HG03460 (cell line): ENCODE measurements at regions not wholly inside any gene's neighbourhood (a gene's known extent, or its start where the extent isn't known, plus 50 kb on each side); places are given as distances from the start of the nearest gene placed in this dataset.
A peak's percentile ranks its signal among the peaks of the same experiment; 100 is the strongest.
"Not testable (repeated sequence)": the region's sequence is repeated elsewhere in the genome, so short reads cannot be mapped to it uniquely, and the experiment has no call there.

Experiments used
- ATAC-seq: cut with Tn5 transposase; IDR thresholded peaks from one replicate; pipeline ENCODE4 v1.9.1; 2021; ENCODE audit not compliant: unreplicated experiment

DNA sequence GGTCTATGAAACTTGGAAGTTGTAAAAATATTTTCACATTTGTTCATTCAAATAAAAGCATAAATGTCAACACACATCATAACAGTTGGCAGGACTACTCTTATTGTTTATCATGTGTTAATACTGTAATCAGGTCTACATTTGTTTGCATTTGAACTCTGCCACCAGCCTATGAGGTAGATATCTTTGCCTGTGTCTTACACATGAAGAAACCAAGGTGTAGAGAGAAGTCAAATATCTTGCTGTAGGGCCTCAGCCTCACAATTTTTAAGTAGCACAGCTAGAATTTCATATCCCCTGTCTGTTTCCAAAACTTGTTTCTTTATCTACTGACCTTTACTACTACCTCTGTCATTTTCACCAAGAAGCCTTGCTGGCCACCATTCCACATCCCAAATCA, 161.9 kb downstream of the ZIC4 start:
- ATAC-seq, result no peak

GRCh38 chr3:147240581-147240980, 165.8 kb downstream of the ZIC4 start:
- no peak for ATAC-seq

GRCh38 chr3:147237991-147238390, 168.4 kb downstream of the ZIC4 start:
- no peak for ATAC-seq

GRCh38 chr3:147231980-147232379, 174.4 kb downstream of the ZIC4 start:
- ATAC-seq, result not testable (repeated sequence)

DNA sequence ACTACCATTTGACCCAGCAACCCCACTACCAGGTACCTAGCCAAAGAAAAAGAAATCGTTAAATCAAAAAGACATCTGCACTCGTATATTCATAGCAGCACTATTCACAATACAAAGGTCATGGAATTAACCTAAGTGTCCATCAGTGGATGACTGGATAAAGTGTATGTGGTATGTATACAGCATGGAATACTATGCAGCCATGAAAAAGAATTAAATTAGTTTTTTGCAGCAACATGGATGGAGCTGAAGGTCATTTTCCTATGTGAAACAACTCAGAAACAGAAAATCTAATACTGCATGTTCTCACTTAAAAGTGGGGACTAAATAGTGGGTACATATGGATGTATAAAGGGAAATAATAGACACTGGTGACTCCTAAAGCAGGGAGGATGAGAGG, 175.2 kb downstream of the ZIC4 start:
- no peak for ATAC-seq

DNA sequence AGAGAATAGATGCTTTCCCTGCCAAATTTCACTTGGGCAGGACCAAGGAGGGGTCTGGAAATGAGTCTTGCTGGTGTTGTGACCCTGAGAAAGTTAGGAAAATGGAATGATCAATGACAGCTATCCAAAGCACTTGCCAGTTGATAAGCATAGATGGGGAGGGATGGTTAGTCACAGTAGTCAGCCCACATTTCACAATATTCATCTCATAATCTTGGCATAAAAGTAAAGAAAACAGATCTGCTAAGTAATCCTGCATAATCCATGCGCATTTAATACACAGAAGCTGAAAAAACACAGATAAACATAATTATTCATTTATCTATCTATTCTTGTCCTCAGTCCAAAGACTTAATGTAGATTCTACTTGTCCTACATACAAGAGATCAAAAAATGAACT, 184.1 kb downstream of the ZIC4 start:
- no peak for ATAC-seq

DNA sequence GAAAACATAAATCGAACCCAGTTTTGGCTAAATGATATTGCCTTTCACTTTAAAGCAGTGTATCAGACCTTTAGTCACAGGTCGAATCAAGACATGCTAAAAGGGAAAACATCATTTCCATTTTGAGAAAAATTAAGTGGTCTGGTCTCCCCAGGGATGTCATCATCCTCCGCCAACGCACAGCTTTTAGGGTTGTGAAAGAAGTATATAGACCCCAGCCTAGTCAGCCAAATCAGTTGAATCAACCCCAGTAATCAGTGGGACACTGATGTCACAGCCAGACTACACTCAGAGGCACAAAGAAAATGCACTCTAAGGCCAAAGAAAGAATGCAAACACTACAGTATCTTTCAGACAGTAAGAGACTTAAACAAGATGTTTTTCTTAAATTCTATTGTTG, 187.4 kb downstream of the ZIC4 start:
- no peak for ATAC-seq

- ATAC-seq, result no peak
These were observed 190.1 kb downstream of the ZIC4 start for GRCh38 chr3:147216143-147216673.

- ATAC-seq, result no peak
These were observed 190.7 kb downstream of the ZIC4 start for GRCh38 chr3:147215660-147216059.

DNA sequence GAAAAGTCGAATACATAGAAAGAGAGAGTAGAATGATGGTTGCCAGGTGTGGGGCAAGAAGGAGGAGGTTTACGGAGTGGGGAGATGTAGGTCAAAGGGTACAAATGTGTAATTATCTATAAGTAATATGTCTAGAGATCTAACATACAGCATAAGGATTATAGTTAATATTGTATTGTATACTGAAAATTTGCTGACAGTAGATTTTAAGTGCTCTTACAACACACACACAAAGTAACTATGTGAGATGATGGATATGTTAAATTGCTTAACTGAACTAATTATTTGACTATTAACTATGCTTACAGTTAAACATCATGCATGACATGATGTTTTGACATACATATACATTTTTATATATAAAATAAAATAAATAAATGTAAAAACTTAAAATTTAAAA, 192.7 kb downstream of the ZIC4 start:
- ATAC-seq, result no peak

- ATAC-seq, result no peak
These were observed 195.7 kb downstream of the ZIC4 start for GRCh38 chr3:147210676-147211075.

DNA sequence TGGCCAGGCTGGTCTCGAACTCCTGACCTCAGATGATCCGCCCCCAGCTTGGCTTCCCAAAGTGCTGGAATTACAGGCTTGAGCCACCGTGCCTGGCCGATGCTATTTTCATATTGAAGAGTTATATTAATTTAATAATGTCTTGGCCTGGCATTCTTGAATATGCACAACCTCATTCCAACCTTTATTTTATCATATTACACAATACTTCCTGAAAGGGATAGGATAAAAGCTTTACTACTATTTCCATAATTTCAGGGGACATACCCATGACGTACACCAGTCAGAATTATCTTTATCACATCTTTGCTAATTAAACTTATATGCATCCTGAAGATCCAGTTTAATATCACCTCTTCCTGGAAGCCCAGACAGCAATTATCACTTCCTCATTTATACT, 205.3 kb downstream of the ZIC4 start:
- ATAC-seq, result no peak

DNA sequence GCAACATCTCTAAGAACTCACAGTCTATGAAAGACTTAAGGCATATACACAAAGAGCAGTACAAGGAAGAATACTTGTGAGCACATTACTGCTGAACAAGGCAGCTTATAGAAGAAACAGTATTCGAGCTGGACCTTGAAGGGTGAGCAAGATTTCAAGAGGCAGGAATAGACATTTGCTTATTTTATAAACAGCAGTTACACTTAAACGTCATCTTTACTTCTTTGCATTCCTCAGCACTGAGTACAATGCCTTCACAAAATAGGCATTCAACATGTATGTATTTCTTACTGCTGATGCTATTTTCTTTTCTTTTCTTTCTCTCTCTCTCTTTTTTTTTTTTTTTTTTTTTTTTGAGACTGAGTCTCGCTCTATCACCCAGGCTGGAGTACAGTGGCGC, 205.8 kb downstream of the ZIC4 start:
- no peak for ATAC-seq

DNA sequence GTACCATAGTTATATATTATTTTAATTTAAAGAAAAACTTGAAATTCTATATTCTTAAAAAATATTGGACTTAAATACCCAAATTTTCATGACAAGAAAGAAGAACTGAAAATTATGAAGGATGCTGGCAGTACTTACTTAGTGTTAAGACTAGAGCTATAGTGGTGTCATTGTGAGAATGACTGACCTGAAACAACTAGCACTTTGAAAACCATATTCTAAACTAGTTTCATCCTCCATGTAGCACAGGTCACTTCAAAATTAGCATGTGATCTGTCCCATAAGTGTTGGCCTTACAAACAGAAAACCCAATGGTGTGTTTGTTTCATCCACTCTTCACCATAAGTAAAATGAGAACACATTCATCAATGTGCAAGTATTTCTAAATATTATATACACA, 208.6 kb downstream of the ZIC4 start:
- no peak for ATAC-seq

DNA sequence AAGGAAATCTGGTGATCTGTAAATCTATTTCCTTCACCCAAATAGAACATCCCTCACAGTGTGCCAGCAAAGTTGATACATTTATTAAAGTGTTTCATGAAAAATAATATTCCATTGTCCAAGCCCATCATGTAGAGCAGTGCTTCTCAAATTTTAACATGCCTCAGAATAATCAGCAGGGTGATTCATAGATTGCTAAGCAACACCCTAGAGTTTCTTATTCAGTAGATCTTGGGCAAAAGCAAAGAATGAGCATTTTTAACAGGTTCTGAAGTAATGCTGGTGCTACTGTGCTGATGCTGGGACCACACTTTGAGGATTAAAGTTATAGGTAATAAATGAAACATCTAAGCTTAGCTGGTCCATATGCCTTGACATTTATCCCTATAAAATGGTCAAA, 210.5 kb downstream of the ZIC4 start:
- no peak for ATAC-seq

GRCh38 chr3:147191795-147192385, 214.5 kb downstream of the ZIC4 start:
- peak; percentile 82 for ATAC-seq

GRCh38 chr3:147189016-147189415, 217.3 kb downstream of the ZIC4 start:
- no peak for ATAC-seq

GRCh38 chr3:147187687-147188086, 218.7 kb downstream of the ZIC4 start:
- ATAC-seq, result no peak

DNA sequence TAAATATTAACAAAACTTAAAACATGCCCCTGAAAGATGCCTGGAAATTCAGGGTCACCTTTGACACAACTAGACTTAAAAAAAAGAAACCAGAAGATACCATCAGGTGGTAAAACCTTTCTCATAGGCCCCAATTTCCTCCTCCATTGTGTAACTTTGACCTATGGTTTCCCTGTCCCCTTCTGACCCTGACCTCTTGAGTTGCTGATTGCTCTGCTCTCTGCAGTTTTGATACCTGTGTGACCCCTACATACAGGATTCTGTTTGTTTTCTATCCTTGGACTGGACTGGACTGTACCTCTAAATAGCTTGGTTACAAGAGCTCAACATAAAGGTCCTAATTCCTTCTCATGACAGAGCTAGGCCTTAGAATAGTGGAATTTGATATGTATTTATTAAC, 220.6 kb downstream of the ZIC4 start:
- ATAC-seq, result no peak

DNA sequence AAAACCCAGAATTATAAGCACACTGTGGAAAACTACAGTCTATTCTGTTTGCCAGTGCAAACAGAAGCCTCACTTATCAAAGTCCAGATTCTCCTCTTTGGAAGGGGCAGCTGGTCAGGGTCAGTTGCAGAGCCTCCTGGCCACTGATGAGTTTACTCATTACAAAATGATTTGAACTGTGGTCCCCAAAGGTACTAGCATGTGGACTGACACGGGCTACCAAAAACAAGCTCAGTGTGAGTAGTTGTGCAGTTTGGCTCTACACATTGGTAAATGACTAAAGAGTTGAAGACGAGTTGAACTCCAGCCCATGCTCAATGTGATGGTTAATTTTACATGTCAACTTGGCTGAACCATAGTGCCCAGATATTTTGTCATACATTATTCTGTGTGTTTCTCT, 221.5 kb downstream of the ZIC4 start:
- no peak for ATAC-seq

GRCh38 chr3:147173257-147173656, 233.1 kb downstream of the ZIC4 start:
- ATAC-seq, result no peak

DNA sequence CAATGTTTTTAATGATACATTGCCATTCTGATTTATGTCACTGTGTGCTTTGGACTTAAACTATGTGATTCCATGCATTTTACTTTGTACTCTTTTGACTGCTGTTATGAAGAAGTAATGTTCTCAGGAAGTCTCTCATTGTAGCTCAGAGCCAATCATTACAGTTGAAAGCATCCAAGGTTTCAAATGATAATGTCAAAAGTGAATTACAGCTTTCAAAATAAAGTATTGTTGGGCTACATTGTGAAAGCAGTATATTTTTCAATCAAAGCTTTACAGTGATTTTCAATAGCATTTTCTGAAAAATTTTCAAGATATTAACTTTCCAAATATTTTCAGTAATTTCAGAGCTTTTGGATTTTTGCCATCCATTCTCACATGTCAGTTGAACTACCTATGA, 243.6 kb downstream of the ZIC4 start:
- ATAC-seq, result no peak

DNA sequence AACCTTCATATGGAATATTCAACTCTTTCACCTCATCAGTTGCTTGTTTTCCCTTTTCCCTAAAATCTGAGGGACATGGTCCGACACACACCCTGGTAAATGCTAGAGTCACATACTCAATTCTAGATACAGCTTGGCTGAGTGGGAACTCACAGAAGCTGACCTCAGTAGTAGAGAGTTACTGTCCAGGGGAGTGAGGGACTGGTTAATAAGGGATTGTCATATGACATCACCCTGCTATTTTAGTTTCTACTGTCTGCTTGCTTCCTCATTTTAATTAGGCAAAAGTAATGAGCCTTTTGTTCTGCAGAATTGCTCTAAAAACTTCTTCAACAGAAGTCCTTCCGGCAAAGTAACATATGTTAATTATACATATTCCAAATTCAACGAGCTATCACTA, 244.5 kb downstream of the ZIC4 start:
- no peak for ATAC-seq
